ENCODE measurements at regions not wholly inside any gene's neighbourhood (a gene's known extent, or its start where the extent isn't known, plus 50 kb on each side); places are given as distances from the start of the nearest gene placed in this dataset.

GRCh38 chr20:41938353-41938752, 320.2 kb upstream of the CHD6 start:
- TF ChIP-seq CTCF (IDR thresholded peaks at IDR 0.05; ENCODE audit: unreplicated experiment) = no peak
- intact Hi-C loops (cut with micrococcal nuclease; ENCODE audit: unreplicated experiment) = no loop called here
- H3K27me3 Mint-ChIP-seq (ENCODE audit: unreplicated experiment) = peaks cover 22% of the 10 kb centered on the region
- no peak overlapping the region for H3K27ac Mint-ChIP-seq (ENCODE audit: unreplicated experiment)
- H3K4me3 Mint-ChIP-seq (ENCODE audit: low read depth, unreplicated experiment) = no peak overlapping the region
- H3K9me3 Mint-ChIP-seq (ENCODE audit: low read depth, unreplicated experiment) = no peaks in the 10 kb centered on the region
- H3K4me1 Mint-ChIP-seq (ENCODE audit: low read depth, unreplicated experiment) = no peaks in the 10 kb centered on the region
- no peak for DNase-seq
- no TSS peak for BruUV-seq (replicated peaks)
- no peaks in the 10 kb centered on the region for H3K36me3 Mint-ChIP-seq (ENCODE audit: insufficient read depth, unreplicated experiment)
- CTCF ChIA-PET = interaction anchor here (0.6 kb wide), 2 partner anchors 199 to 238 kb away, joined by 3 read pairs; no protein-coding TSS in a partner anchor

- CTCF ChIA-PET = no interaction called here
- Mint-ChIP-seq H3K36me3 (ENCODE audit: insufficient read depth, unreplicated experiment) (no peaks in the 10 kb centered on the region), H3K4me1 (ENCODE audit: low read depth, unreplicated experiment) (no peaks in the 10 kb centered on the region), H3K9me3 (ENCODE audit: low read depth, unreplicated experiment) (no peaks in the 10 kb centered on the region), H3K27me3 (ENCODE audit: unreplicated experiment) (peaks cover 15% of the 10 kb centered on the region), H3K4me3 (ENCODE audit: low read depth, unreplicated experiment) (no peak overlapping the region), H3K27ac (ENCODE audit: unreplicated experiment) (no peak overlapping the region)
- no peak for TF ChIP-seq CTCF (IDR thresholded peaks at IDR 0.05; ENCODE audit: unreplicated experiment)
- DNase-seq = no peak
- BruUV-seq (replicated peaks) = no TSS peak
- intact Hi-C loops (cut with micrococcal nuclease; ENCODE audit: unreplicated experiment) = no loop called here
Measured at GRCh38 chr20:41935259-41935791, 317.1 kb upstream of the CHD6 start.

GRCh38 chr20:41932431-41932830, 314.3 kb upstream of the CHD6 start:
- H3K27me3 Mint-ChIP-seq (ENCODE audit: unreplicated experiment) = peaks cover 27% of the 10 kb centered on the region
- H3K4me3 Mint-ChIP-seq (ENCODE audit: low read depth, unreplicated experiment) = no peak overlapping the region
- no peak for DNase-seq
- no peaks in the 10 kb centered on the region for H3K4me1 Mint-ChIP-seq (ENCODE audit: low read depth, unreplicated experiment)
- no peaks in the 10 kb centered on the region for H3K36me3 Mint-ChIP-seq (ENCODE audit: insufficient read depth, unreplicated experiment)
- no peaks in the 10 kb centered on the region for H3K9me3 Mint-ChIP-seq (ENCODE audit: low read depth, unreplicated experiment)
- TF ChIP-seq CTCF (IDR thresholded peaks at IDR 0.05; ENCODE audit: unreplicated experiment) = no peak
- BruUV-seq (replicated peaks) = no TSS peak
- intact Hi-C loops (cut with micrococcal nuclease; ENCODE audit: unreplicated experiment) = no loop called here
- CTCF ChIA-PET = no interaction called here
- no peak overlapping the region for H3K27ac Mint-ChIP-seq (ENCODE audit: unreplicated experiment)

GRCh38 chr20:41927655-41928054, 309.5 kb upstream of the CHD6 start:
- BruUV-seq (replicated peaks) = no TSS peak
- no peak for TF ChIP-seq CTCF (IDR thresholded peaks at IDR 0.05; ENCODE audit: unreplicated experiment)
- Mint-ChIP-seq H3K27ac (ENCODE audit: unreplicated experiment) (no peak overlapping the region), H3K9me3 (ENCODE audit: low read depth, unreplicated experiment) (no peaks in the 10 kb centered on the region), H3K4me3 (ENCODE audit: low read depth, unreplicated experiment) (no peak overlapping the region), H3K4me1 (ENCODE audit: low read depth, unreplicated experiment) (no peaks in the 10 kb centered on the region), H3K36me3 (ENCODE audit: insufficient read depth, unreplicated experiment) (no peaks in the 10 kb centered on the region), H3K27me3 (ENCODE audit: unreplicated experiment) (peaks cover 38% of the 10 kb centered on the region)
- CTCF ChIA-PET = interaction anchor here (0.7 kb wide), 1 partner anchor 987 kb away, joined by 3 read pairs; no protein-coding TSS in a partner anchor
- DNase-seq = no peak
- intact Hi-C loops (cut with micrococcal nuclease; ENCODE audit: unreplicated experiment) = no loop called here

Data from Calu3 (cell line).